Kidney (tissue), 13 donors: ENCODE measurements at regions not wholly inside any gene's neighbourhood (a gene's known extent, or its start where the extent isn't known, plus 50 kb on each side); places are given as distances from the start of the nearest gene placed in this dataset.

Experiments
- DNase-seq, 5 donors: peaks; one replicate each; pipeline ENCODE4 v3.0.0-alpha.2; 2013 to 2020
- FAIRE-seq: peaks from 2 replicates; lab custom pipeline; 2012; peaks lifted over from hg19 to GRCh38; lab: Jason Lieb, UNC
- H3K27ac ChIP-seq, 2 donors: one replicate each; pipeline ENCODE4 v1.7.0; 2013; ENCODE audit warnings: low read depth in 2 of 2, low read length in 2 of 2, inconsistent platforms in 1 of 2
- H3K27me3 ChIP-seq: one replicate; pipeline ENCODE4 v1.7.1; 2013; ENCODE audit warnings: low read length, inconsistent platforms; ENCODE audit not compliant: control insufficient read depth, insufficient read depth
- H3K36me3 ChIP-seq, 3 donors: one replicate each; pipeline versions ENCODE4 v1.7.0 to v1.7.1; 2013; ENCODE audit warnings: low read length in 3 of 3, control low read depth in 1 of 3, inconsistent platforms in 1 of 3; ENCODE audit not compliant: insufficient read depth in 3 of 3, control insufficient read depth in 2 of 3
- H3K4me1 ChIP-seq, 3 donors: one replicate each; pipeline versions ENCODE4 v1.7.0 to v1.7.1; 2013; ENCODE audit warnings: low read length in 3 of 3, inconsistent platforms in 1 of 3, low read depth in 1 of 3; ENCODE audit not compliant: control insufficient read depth in 2 of 3, insufficient read depth in 2 of 3
- H3K4me3 ChIP-seq, 3 donors: one replicate each; pipeline versions ENCODE4 v1.7.0 to v1.8.1; 2013; ENCODE audit warnings: low read length in 3 of 3, control low read depth in 1 of 3, inconsistent platforms in 1 of 3
- H3K9ac ChIP-seq, 3 donors: one replicate each; pipeline versions ENCODE4 v1.7.0 to v1.7.1; 2013; ENCODE audit warnings: low read length in 3 of 3, control low read depth in 1 of 3, inconsistent platforms in 1 of 3
- H3K9me3 ChIP-seq, 3 donors: one replicate each; pipeline versions ENCODE4 v1.7.0 to v1.7.1; 2013; ENCODE audit warnings: low read length in 3 of 3, control low read depth in 1 of 3, inconsistent platforms in 1 of 3; ENCODE audit not compliant: control insufficient read depth in 2 of 3, insufficient read depth in 1 of 3
- CTCF ChIP-seq: IDR thresholded peaks from 3 replicates; pipeline ENCODE4 v1.5.1; 2012; ENCODE audit warnings: mild to moderate bottlenecking, moderate library complexity, borderline replicate concordance; ENCODE audit not compliant: insufficient read depth; ENCODE audit errors: extremely low read depth
- intact Hi-C: fragments of 100-400 bp; cut with DNase I; formaldehyde crosslinking; loops from one replicate; pipeline ENCODE4 v1.11.1; 2022
- donor health status: control.
- donor health status: control.
- donor health status: control.
- donor health status: control.
- donor health status: control.
- donor health status: DM: yes; HTN: yes; CAD: no.
- donor health status: Normal renal cell carcinoma (clear cell type).

DNA sequence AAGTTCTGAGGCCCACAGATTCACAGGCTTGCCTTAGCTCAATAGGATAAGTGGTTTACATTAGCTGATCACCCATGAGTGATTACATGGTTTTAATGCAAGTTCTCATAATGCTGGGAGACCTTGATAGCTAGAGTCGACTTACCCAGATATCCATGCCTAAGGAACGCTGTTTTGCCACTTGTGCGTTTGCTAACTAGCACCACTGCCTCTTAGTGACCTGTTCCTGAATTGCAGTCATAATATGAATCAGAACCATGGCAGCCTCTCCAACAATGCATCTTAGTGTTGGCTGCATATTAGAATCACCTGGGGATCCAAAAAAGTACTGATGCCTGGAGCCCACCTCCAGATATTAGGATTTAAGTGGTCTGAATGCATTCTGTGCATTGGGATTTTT, 251.1 kb upstream of the CDH5 start:
- H3K27ac ChIP-seq, result no peak overlapping the region
- H3K4me1 ChIP-seq, result no peaks in the 10 kb centered on the region
- no peak overlapping the region for H3K9ac ChIP-seq
- H3K9me3 ChIP-seq, result no peaks in the 10 kb centered on the region
- H3K36me3 ChIP-seq, result no peaks in the 10 kb centered on the region
- H3K27me3 ChIP-seq, result no peaks in the 10 kb centered on the region
- DNase-seq (no peak), FAIRE-seq (no peak)
- H3K4me3 ChIP-seq, result no peak overlapping the region
- no peak for TF ChIP-seq CTCF
- intact Hi-C loops, result no loop called here

DNA sequence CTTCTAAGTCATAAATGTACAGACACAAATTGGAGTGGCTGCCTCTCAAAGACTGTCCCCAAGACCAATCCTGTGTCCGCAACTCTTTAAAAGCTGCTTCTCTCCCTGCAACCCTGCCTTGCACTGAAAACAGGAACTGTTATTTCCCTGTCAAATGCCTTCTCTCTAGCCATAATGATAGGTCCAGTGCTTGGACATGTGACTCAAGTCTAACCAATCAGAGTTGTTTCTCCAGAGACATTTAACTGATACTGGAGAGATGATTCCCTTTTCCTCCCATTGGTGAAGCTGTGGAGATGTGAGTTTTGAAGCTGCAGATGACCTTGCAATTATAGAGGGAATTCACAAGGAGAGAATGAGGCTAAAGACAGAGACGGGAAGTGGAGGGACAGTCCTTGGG, 253.3 kb upstream of the CDH5 start:
- Histone ChIP-seq H3K9me3 (no peaks in the 10 kb centered on the region), H3K9ac (no peak overlapping the region), H3K36me3 (no peaks in the 10 kb centered on the region), H3K27ac (no peak overlapping the region), H3K4me1 (no peaks in the 10 kb centered on the region), H3K4me3 (no peak overlapping the region), H3K27me3 (no peaks in the 10 kb centered on the region)
- DNase-seq (no peak), FAIRE-seq (no peak)
- TF ChIP-seq CTCF, result no peak
- intact Hi-C loops, result no loop called here

GRCh38 chr16:66109677-66110076, 256.8 kb upstream of the CDH5 start:
- Histone ChIP-seq H3K9me3 (peaks cover 0 to 4% (median 0%) of the 10 kb centered on the region in 3 donors), H3K4me3 (no peak overlapping the region), H3K9ac (no peak overlapping the region), H3K27me3 (no peaks in the 10 kb centered on the region), H3K27ac (no peak overlapping the region), H3K36me3 (no peaks in the 10 kb centered on the region), H3K4me1 (no peaks in the 10 kb centered on the region)
- intact Hi-C loops, result no loop called here
- TF ChIP-seq CTCF, result no peak
- FAIRE-seq, result no peak
- no peak for DNase-seq

- DNase-seq (peak in 1 of 5 donors; percentile 17), FAIRE-seq (no peak)
- peaks cover 0 to 4% (median 0%) of the 10 kb centered on the region in 3 donors for H3K9me3 ChIP-seq
- TF ChIP-seq CTCF, result no peak
- H3K4me3 ChIP-seq, result no peak overlapping the region
- intact Hi-C loops, result no loop called here
- no peaks in the 10 kb centered on the region for H3K27me3 ChIP-seq
- H3K27ac ChIP-seq, result no peak overlapping the region
- H3K9ac ChIP-seq, result no peak overlapping the region
- H3K36me3 ChIP-seq, result no peaks in the 10 kb centered on the region
- H3K4me1 ChIP-seq, result no peaks in the 10 kb centered on the region
Observed at GRCh38 chr16:66107661-66108060, 258.8 kb upstream of the CDH5 start.
